Left ventricle myocardium inferior (tissue), 1 donor: ENCODE measurements at regions not wholly inside any gene's neighbourhood (a gene's known extent, or its start where the extent isn't known, plus 50 kb on each side); places are given as distances from the start of the nearest gene placed in this dataset.

Source experiments
- DNase-seq: peaks from one replicate; pipeline ENCODE4 v3.0.0-alpha.2; 2020
- H3K27ac ChIP-seq: fragments of 200-600 bp; replicated peaks from 2 replicates; pipeline ENCODE4 v1.8.0; 2021
- H3K27me3 ChIP-seq: fragments of 200-600 bp; 2 replicates; pipeline ENCODE4 v1.8.0; 2021; ENCODE audit warnings: low read depth
- H3K36me3 ChIP-seq: fragments of 200-600 bp; 2 replicates; pipeline ENCODE4 v1.8.0; 2021
- H3K4me1 ChIP-seq: fragments of 200-600 bp; 2 replicates; pipeline ENCODE4 v1.8.0; 2021
- H3K4me3 ChIP-seq: fragments of 200-600 bp; 2 replicates; pipeline ENCODE4 v1.8.0; 2021; ENCODE audit warnings: mild to moderate bottlenecking, moderate library complexity
- H3K9me3 ChIP-seq: fragments of 200-600 bp; replicated peaks from 2 replicates; pipeline ENCODE4 v1.8.0; 2021
- intact Hi-C: fragments of 100-400 bp; cut with micrococcal nuclease; formaldehyde crosslinking; loops from one replicate; pipeline ENCODE4 v1.11.0; 2022
- TF ChIP-seq, protein P1 (sequence below): fragments of 200-600 bp; IDR thresholded peaks from 2 replicates; pipeline ENCODE4 v1.8.0; 2021; ENCODE audit warnings: antibody characterized with exemption, mild to moderate bottlenecking, borderline replicate concordance
- donor health status: DM: no; HTN: yes; CAD: no; lungs with severe emphysema.

DNA sequence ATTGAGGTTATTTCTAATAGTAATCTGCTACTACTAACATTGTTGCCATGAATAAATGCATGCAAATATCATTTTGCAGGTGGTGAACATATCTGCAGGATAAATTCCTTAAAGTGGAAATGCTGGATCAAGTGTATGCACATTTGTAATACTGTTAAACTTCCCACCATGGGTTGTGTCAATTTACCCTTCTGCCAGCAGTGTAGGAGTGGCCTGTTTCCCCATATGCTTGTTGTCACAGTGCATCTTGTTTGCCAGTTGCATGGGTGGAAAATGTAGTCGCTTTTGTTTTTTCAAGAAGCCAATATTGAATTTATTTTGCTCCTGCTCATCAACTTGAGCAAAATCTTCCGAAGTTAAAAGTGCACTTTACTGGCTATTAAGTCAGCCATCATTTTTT lies 139.0 kb upstream of the ACKR3 start:
- DNase-seq = no peak
- Histone ChIP-seq H3K27me3 (peaks cover 7% of the 10 kb centered on the region), H3K27ac (no peak overlapping the region), H3K4me3 (no peak overlapping the region), H3K4me1 (no peaks in the 10 kb centered on the region), H3K9me3 (peaks cover 12% of the 10 kb centered on the region), H3K36me3 (no peaks in the 10 kb centered on the region)
- intact Hi-C loops = no loop called here
- TF ChIP-seq, protein P1, sequence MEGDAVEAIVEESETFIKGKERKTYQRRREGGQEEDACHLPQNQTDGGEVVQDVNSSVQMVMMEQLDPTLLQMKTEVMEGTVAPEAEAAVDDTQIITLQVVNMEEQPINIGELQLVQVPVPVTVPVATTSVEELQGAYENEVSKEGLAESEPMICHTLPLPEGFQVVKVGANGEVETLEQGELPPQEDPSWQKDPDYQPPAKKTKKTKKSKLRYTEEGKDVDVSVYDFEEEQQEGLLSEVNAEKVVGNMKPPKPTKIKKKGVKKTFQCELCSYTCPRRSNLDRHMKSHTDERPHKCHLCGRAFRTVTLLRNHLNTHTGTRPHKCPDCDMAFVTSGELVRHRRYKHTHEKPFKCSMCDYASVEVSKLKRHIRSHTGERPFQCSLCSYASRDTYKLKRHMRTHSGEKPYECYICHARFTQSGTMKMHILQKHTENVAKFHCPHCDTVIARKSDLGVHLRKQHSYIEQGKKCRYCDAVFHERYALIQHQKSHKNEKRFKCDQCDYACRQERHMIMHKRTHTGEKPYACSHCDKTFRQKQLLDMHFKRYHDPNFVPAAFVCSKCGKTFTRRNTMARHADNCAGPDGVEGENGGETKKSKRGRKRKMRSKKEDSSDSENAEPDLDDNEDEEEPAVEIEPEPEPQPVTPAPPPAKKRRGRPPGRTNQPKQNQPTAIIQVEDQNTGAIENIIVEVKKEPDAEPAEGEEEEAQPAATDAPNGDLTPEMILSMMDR = no peak

- TF ChIP-seq, protein P1 = no peak
- no peak for DNase-seq
- no peaks in the 10 kb centered on the region for H3K4me1 ChIP-seq
- H3K9me3 ChIP-seq = no peaks in the 10 kb centered on the region
- H3K27ac ChIP-seq = no peak overlapping the region
- intact Hi-C loops = no loop called here
- H3K4me3 ChIP-seq = no peak overlapping the region
- H3K27me3 ChIP-seq = peaks cover 7% of the 10 kb centered on the region
- no peaks in the 10 kb centered on the region for H3K36me3 ChIP-seq
Measured at GRCh38 chr2:236434593-236434992, 135.0 kb upstream of the ACKR3 start.

DNA sequence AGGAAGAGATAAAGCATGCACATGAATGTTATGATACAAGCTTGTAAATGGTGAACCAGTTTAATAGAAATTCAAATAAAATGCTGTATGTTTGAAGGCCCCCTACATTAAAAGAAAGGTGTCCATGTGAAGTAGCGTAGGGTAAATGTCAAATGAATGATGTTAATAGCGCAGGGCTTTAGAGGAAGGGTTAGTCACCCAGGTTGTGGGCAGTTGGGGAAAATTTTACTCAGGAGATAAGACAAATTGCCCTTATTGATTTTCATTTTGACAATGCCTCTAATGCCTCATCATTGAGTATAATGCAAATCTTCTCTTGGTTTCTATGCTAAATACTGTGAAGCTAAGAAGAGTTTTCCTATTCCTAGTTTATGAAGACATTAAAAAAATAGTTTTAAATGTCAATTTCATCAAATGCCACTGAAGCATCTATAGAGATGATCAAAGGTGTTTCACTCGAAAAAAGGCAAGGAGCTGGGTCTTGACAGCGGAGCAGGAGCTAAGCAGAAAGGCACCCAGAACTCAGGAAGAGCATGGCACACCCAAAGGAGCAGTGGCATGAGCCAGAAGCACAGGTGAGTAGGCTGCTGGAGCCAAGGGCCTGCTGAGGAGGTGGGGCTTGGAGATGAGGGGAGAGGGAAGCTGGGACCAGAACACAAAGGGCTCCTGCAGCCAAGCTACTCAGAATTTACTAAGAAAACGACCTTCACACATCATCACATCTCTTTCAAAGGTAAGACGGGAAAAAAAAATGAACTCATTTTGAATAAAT lies 129.3 kb upstream of the ACKR3 start:
- no peak for DNase-seq
- Histone ChIP-seq H3K4me1 (no peaks in the 10 kb centered on the region), H3K4me3 (no peak overlapping the region), H3K27me3 (peaks cover 3% of the 10 kb centered on the region), H3K27ac (no peak overlapping the region), H3K36me3 (no peaks in the 10 kb centered on the region), H3K9me3 (peaks cover 17% of the 10 kb centered on the region)
- TF ChIP-seq, protein P1 = no peak
- intact Hi-C loops = no loop called here

DNA sequence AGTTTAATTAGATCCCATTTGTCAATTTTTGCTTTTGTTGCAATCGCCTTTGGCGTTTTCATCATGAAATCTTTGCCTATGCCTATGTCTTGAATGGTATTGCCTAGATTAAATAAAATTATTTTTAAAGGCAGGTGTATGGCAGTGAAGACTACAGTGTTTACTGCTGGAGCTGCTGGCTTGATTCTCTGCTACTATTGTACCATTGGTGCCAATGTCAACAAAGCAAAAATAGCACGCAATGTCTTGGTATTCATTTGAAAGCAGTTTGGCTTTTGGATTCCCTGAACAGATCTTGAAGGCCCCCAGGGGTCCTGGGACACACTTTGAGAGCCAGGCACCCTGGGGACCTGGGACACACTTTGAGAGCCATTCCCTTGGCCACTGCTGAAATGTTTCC lies 125.4 kb upstream of the ACKR3 start:
- H3K4me1 ChIP-seq = no peaks in the 10 kb centered on the region
- no peak for DNase-seq
- no peaks in the 10 kb centered on the region for H3K27me3 ChIP-seq
- TF ChIP-seq, protein P1 = no peak
- no peak overlapping the region for H3K4me3 ChIP-seq
- H3K27ac ChIP-seq = no peak overlapping the region
- H3K9me3 ChIP-seq = peaks cover 17% of the 10 kb centered on the region
- intact Hi-C loops = no loop called here
- H3K36me3 ChIP-seq = no peaks in the 10 kb centered on the region

DNA sequence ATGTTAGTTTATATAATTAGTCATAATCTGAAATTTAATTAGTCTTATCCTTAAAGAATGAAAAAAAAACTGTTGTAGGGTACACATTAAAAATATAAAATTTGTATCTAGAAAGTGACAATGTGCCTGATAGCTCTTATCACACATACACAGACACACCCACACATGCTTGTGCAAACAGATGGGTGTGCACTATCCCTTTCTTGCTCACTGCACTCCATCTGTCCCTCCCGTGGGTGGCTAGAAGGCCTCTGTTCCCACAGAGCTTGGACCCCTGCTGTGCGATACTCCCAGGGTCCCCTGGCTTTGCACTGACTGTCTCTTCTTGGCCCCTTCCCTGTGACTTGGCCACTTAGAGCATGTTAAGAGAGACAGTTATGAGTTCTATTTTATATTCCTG lies 123.9 kb upstream of the ACKR3 start:
- Histone ChIP-seq H3K4me1 (no peaks in the 10 kb centered on the region), H3K9me3 (peaks cover 17% of the 10 kb centered on the region), H3K4me3 (no peak overlapping the region), H3K27me3 (no peaks in the 10 kb centered on the region), H3K27ac (no peak overlapping the region), H3K36me3 (no peaks in the 10 kb centered on the region)
- no peak for DNase-seq
- TF ChIP-seq, protein P1 = no peak
- intact Hi-C loops = no loop called here
